ENCODE measurements at regions not wholly inside any gene's neighbourhood (a gene's known extent, or its start where the extent isn't known, plus 50 kb on each side); places are given as distances from the start of the nearest gene placed in this dataset.
A peak's percentile ranks its signal among the peaks of the same experiment; 100 is the strongest.
"Not testable (repeated sequence)": the region's sequence is repeated elsewhere in the genome, so short reads cannot be mapped to it uniquely, and the experiment has no call there.

GRCh38 chr1:212166244-212166643 is 119.0 kb upstream of the PPP2R5A start:
- no peak for FAIRE-seq
- TF ChIP-seq, protein P1, sequence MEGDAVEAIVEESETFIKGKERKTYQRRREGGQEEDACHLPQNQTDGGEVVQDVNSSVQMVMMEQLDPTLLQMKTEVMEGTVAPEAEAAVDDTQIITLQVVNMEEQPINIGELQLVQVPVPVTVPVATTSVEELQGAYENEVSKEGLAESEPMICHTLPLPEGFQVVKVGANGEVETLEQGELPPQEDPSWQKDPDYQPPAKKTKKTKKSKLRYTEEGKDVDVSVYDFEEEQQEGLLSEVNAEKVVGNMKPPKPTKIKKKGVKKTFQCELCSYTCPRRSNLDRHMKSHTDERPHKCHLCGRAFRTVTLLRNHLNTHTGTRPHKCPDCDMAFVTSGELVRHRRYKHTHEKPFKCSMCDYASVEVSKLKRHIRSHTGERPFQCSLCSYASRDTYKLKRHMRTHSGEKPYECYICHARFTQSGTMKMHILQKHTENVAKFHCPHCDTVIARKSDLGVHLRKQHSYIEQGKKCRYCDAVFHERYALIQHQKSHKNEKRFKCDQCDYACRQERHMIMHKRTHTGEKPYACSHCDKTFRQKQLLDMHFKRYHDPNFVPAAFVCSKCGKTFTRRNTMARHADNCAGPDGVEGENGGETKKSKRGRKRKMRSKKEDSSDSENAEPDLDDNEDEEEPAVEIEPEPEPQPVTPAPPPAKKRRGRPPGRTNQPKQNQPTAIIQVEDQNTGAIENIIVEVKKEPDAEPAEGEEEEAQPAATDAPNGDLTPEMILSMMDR (IDR thresholded peaks at IDR 0.05; ENCODE audit: borderline replicate concordance, extremely low read depth, insufficient read depth) = no peak
- Histone ChIP-seq H3K9ac (ENCODE audit: low read length in 3 of 3) (no peak overlapping the region), H3K27me3 (ENCODE audit: control insufficient read depth, insufficient read depth, low read length) (no peaks in the 10 kb centered on the region), H3K4me1 (ENCODE audit: control insufficient read depth in 2 of 3, insufficient read depth in 2 of 3, low read depth in 1 of 3, low read length in 3 of 3) (peaks cover 0 to 4% (median 0%) of the 10 kb centered on the region in 3 donors), H3K9me3 (ENCODE audit: control insufficient read depth in 2 of 3, insufficient read depth in 1 of 3, low read length in 3 of 3) (no peaks in the 10 kb centered on the region), H3K36me3 (ENCODE audit: control insufficient read depth in 2 of 3, insufficient read depth in 3 of 3, low read length in 3 of 3) (no peaks in the 10 kb centered on the region), H3K4me3 (ENCODE audit: low read length in 3 of 3) (no peak overlapping the region), H3K27ac (ENCODE audit: low read depth in 2 of 2, low read length in 2 of 2) (no peak overlapping the region)
- intact Hi-C loops (cut with DNase I) = no loop called here
- no peak for DNase-seq

DNA sequence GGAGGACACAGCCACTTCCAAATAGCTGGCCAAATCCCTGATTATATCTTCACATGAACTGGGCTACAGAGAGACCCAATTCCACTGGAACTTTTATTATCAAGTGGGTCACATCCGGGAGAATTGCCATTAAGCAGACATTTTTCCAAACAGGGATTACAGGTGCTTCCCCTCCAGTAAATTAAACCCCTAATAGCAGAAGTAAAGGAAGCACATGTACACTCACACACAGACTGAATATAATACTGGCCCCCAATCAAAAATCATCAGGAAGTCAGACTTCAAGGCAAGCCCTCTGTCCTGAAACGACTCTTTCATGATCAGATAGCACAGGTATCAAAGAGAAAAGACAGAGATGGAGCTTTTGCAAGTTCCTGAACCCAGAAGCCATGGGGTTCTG is 118.6 kb upstream of the PPP2R5A start:
- H3K9ac ChIP-seq (ENCODE audit: low read length in 3 of 3) = no peak overlapping the region
- H3K36me3 ChIP-seq (ENCODE audit: control insufficient read depth in 2 of 3, insufficient read depth in 3 of 3, low read length in 3 of 3) = no peaks in the 10 kb centered on the region
- TF ChIP-seq, protein P1 (IDR thresholded peaks at IDR 0.05; ENCODE audit: borderline replicate concordance, extremely low read depth, insufficient read depth) = no peak
- no peaks in the 10 kb centered on the region for H3K27me3 ChIP-seq (ENCODE audit: control insufficient read depth, insufficient read depth, low read length)
- DNase-seq = no peak
- no peak overlapping the region for H3K4me3 ChIP-seq (ENCODE audit: low read length in 3 of 3)
- no peak for FAIRE-seq
- no peak overlapping the region for H3K27ac ChIP-seq (ENCODE audit: low read depth in 2 of 2, low read length in 2 of 2)
- no peaks in the 10 kb centered on the region for H3K9me3 ChIP-seq (ENCODE audit: control insufficient read depth in 2 of 3, insufficient read depth in 1 of 3, low read length in 3 of 3)
- intact Hi-C loops (cut with DNase I) = no loop called here
- peaks cover 0 to 4% (median 0%) of the 10 kb centered on the region in 3 donors for H3K4me1 ChIP-seq (ENCODE audit: control insufficient read depth in 2 of 3, insufficient read depth in 2 of 3, low read depth in 1 of 3, low read length in 3 of 3)

- FAIRE-seq (no peak), DNase-seq (peak in 2 of 5 donors; percentile 27 to 40)
- Histone ChIP-seq H3K9ac (ENCODE audit: low read length in 3 of 3) (no peak overlapping the region), H3K36me3 (ENCODE audit: control insufficient read depth in 2 of 3, insufficient read depth in 3 of 3, low read length in 3 of 3) (no peaks in the 10 kb centered on the region), H3K27me3 (ENCODE audit: control insufficient read depth, insufficient read depth, low read length) (no peaks in the 10 kb centered on the region), H3K27ac (ENCODE audit: low read depth in 2 of 2, low read length in 2 of 2) (no peak overlapping the region), H3K4me3 (ENCODE audit: low read length in 3 of 3) (no peak overlapping the region), H3K9me3 (ENCODE audit: control insufficient read depth in 2 of 3, insufficient read depth in 1 of 3, low read length in 3 of 3) (no peaks in the 10 kb centered on the region), H3K4me1 (ENCODE audit: control insufficient read depth in 2 of 3, insufficient read depth in 2 of 3, low read depth in 1 of 3, low read length in 3 of 3) (peaks cover 0 to 4% (median 0%) of the 10 kb centered on the region in 3 donors)
- TF ChIP-seq, protein P1 (IDR thresholded peaks at IDR 0.05; ENCODE audit: borderline replicate concordance, extremely low read depth, insufficient read depth) = no peak
- intact Hi-C loops (cut with DNase I) = no loop called here
These were observed 118.1 kb upstream of the PPP2R5A start for GRCh38 chr1:212167098-212167497.

DNA sequence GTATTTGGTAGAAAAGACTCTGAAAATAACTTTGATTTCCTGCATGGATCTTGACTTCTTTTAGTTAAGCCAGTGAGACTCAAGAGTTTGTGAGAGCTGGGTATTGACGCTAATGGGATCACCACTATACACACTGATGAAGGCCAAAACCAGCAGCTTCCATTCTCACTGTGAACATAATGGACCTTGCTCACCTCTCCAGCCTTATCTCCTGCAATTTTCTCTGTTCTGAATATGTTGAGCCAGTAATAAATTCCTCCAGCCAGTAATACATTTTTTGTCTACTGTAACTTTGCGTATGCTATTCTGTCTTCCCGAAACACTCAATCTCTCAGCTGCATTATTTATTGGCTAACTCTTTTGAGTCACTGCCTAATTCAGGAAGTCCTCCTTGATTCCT is 111.6 kb upstream of the PPP2R5A start:
- Histone ChIP-seq H3K9me3 (ENCODE audit: control insufficient read depth in 2 of 3, insufficient read depth in 1 of 3, low read length in 3 of 3) (no peaks in the 10 kb centered on the region), H3K4me1 (ENCODE audit: control insufficient read depth in 2 of 3, insufficient read depth in 2 of 3, low read depth in 1 of 3, low read length in 3 of 3) (no peaks in the 10 kb centered on the region), H3K27me3 (ENCODE audit: control insufficient read depth, insufficient read depth, low read length) (no peaks in the 10 kb centered on the region), H3K27ac (ENCODE audit: low read depth in 2 of 2, low read length in 2 of 2) (no peak overlapping the region), H3K4me3 (ENCODE audit: low read length in 3 of 3) (no peak overlapping the region), H3K36me3 (ENCODE audit: control insufficient read depth in 2 of 3, insufficient read depth in 3 of 3, low read length in 3 of 3) (no peaks in the 10 kb centered on the region), H3K9ac (ENCODE audit: low read length in 3 of 3) (no peak overlapping the region)
- TF ChIP-seq, protein P1 (IDR thresholded peaks at IDR 0.05; ENCODE audit: borderline replicate concordance, extremely low read depth, insufficient read depth) = no peak
- DNase-seq (no peak), FAIRE-seq (no peak)
- intact Hi-C loops (cut with DNase I) = no loop called here

DNA sequence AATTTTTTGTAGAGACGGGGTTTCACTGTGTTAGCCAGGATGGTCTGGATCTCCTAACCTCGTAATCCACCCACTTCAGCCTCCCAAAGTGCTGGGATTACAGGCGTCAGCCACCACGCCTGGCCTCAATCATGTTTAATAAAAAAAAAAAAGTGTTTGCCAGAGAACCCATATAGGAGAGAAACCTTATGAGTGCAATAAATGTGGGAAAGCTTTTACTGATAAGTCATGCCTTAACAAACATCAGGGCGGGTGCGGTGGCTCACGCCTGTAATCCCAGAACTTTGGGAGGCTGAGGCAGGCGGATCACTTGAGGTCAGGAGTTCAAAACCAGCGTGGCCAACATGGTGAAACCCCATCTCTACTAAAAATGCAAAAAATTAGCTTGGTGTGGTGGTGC is 110.9 kb upstream of the PPP2R5A start:
- H3K9ac ChIP-seq (ENCODE audit: low read length in 3 of 3); H3K9me3 ChIP-seq (ENCODE audit: control insufficient read depth in 2 of 3, insufficient read depth in 1 of 3, low read length in 3 of 3); H3K4me3 ChIP-seq (ENCODE audit: low read length in 3 of 3); intact Hi-C loops (cut with DNase I); H3K27me3 ChIP-seq (ENCODE audit: control insufficient read depth, insufficient read depth, low read length); DNase-seq; H3K27ac ChIP-seq (ENCODE audit: low read depth in 2 of 2, low read length in 2 of 2); FAIRE-seq; H3K4me1 ChIP-seq (ENCODE audit: control insufficient read depth in 2 of 3, insufficient read depth in 2 of 3, low read depth in 1 of 3, low read length in 3 of 3); H3K36me3 ChIP-seq (ENCODE audit: control insufficient read depth in 2 of 3, insufficient read depth in 3 of 3, low read length in 3 of 3): not testable (repeated sequence)

Measured in kidney (tissue), 13 donors.